Hepatocyte (in vitro differentiated cells): ENCODE measurements at regions not wholly inside any gene's neighbourhood (a gene's known extent, or its start where the extent isn't known, plus 50 kb on each side); places are given as distances from the start of the nearest gene placed in this dataset.

Experiments used
- DNase-seq: peaks from one replicate; pipeline ENCODE4 v3.0.0-alpha.2; 2016; ENCODE audit warnings: low spot score
- H2AFZ ChIP-seq: fragments of 200-600 bp; sonication (generic); 2 replicates; pipeline ENCODE4 v1.6.0; 2016; ENCODE audit warnings: antibody characterized with exemption, mild to moderate bottlenecking
- H3K27ac ChIP-seq: fragments of 200-600 bp; sonication (generic); 2 replicates; pipeline ENCODE4 v1.5.1; 2016; ENCODE audit warnings: mild to moderate bottlenecking
- H3K27me3 ChIP-seq: fragments of 200-600 bp; sonication (generic); 2 replicates; pipeline ENCODE4 v1.6.1; 2016
- H3K36me3 ChIP-seq: fragments of 200-600 bp; sonication (generic); replicated peaks from 2 replicates; pipeline ENCODE4 v1.5.1; 2016; ENCODE audit warnings: low read depth; ENCODE audit not compliant: insufficient read depth
- H3K4me1 ChIP-seq: fragments of 200-600 bp; sonication (generic); 2 replicates; pipeline ENCODE4 v1.5.1; 2016; ENCODE audit warnings: mild to moderate bottlenecking, moderate library complexity; ENCODE audit not compliant: insufficient read depth
- H3K4me2 ChIP-seq: fragments of 200-600 bp; sonication (generic); 2 replicates; pipeline ENCODE4 v1.6.0; 2016
- H3K4me3 ChIP-seq: fragments of 200-600 bp; sonication (generic); 2 replicates; pipeline ENCODE4 v1.5.1; 2016; ENCODE audit warnings: mild to moderate bottlenecking
- H3K79me2 ChIP-seq: fragments of 200-600 bp; sonication (generic); 2 replicates; pipeline ENCODE4 v1.6.0; 2017; ENCODE audit warnings: mild to moderate bottlenecking
- H3K9me2 ChIP-seq: fragments of 200-600 bp; sonication (generic); replicated peaks from 2 replicates; pipeline ENCODE4 v1.6.0; 2017; ENCODE audit warnings: mild to moderate bottlenecking; ENCODE audit not compliant: insufficient read depth
- H3K9me3 ChIP-seq: fragments of 200-600 bp; sonication (generic); 2 replicates; pipeline ENCODE4 v1.5.1; 2016; ENCODE audit warnings: low read depth, mild to moderate bottlenecking
- H4K20me1 ChIP-seq: fragments of 200-600 bp; sonication (generic); 2 replicates; pipeline ENCODE4 v1.6.0; 2016; ENCODE audit warnings: mild to moderate bottlenecking; ENCODE audit not compliant: insufficient read depth, poor library complexity, severe bottlenecking
- EZH2 ChIP-seq: fragments of 200-600 bp; sonication (generic); IDR thresholded peaks from 2 replicates; pipeline ENCODE4 v1.6.1; 2016; ENCODE audit warnings: antibody characterized with exemption, mild to moderate bottlenecking, borderline replicate concordance
- EZH2phosphoT487 ChIP-seq: fragments of 200-600 bp; sonication (generic); IDR thresholded peaks from one replicate; pipeline ENCODE4 v1.6.1; 2018; ENCODE audit warnings: antibody characterized with exemption, mild to moderate bottlenecking, low read depth, moderate library complexity; ENCODE audit not compliant: unreplicated experiment, severe bottlenecking
- WGBS: methylation state at CpG from one replicate; pipeline ENCODE4 v1.1.6; 2016; ENCODE audit warnings: low lambda C conversion rate; ENCODE audit errors: missing lambda C conversion rate; 5-methylcytosine and 5-hydroxymethylcytosine counted together
- TF ChIP-seq, protein P1 (sequence below): fragments of 200-600 bp; sonication (generic); IDR thresholded peaks from 2 replicates; pipeline ENCODE4 v1.5.1; 2016; ENCODE audit warnings: antibody characterized with exemption, mild to moderate bottlenecking; ENCODE audit not compliant: poor library complexity

DNA sequence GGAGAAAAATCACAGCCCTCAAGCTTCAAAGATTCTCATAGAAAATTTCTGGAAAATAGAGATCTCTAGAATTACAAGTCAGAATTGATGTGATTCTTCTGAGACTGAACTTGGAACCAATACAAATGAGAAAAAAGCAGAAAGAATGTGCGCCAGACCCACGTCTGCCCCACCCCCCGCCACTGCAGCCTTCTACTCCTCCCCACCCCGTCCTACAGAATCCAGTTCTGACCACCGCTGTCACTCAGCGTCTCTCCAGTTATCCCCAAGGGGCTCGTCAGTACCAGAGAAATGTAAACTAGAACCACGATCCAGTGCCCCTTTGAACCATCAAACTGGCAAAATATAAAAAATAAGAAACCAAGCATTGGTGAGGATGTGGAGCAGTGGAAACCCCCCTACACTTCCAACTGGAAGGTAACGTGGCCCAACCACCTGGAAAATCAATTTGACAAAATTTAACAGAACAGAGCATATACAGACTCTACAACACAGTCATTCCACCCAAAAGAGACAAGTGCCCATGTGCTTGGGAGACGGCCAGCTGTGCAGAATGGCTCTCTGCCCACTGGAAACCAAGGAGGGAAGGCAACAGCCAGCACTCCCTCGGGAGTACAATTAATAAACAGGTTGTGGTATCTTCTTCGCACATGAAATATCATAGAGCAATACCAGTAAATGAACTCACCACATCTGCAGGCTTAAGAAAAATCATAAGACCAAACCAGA lies 397.9 kb downstream of the TNS3 start:
- no peak overlapping the region for H3K27ac ChIP-seq
- no peak overlapping the region for H3K4me3 ChIP-seq
- H4K20me1 ChIP-seq = no peaks in the 10 kb centered on the region
- no peak overlapping the region for H3K4me2 ChIP-seq
- H2AFZ ChIP-seq = no peak overlapping the region
- no peak for TF ChIP-seq EZH2
- no peak for TF ChIP-seq EZH2phosphoT487
- TF ChIP-seq, protein P1, sequence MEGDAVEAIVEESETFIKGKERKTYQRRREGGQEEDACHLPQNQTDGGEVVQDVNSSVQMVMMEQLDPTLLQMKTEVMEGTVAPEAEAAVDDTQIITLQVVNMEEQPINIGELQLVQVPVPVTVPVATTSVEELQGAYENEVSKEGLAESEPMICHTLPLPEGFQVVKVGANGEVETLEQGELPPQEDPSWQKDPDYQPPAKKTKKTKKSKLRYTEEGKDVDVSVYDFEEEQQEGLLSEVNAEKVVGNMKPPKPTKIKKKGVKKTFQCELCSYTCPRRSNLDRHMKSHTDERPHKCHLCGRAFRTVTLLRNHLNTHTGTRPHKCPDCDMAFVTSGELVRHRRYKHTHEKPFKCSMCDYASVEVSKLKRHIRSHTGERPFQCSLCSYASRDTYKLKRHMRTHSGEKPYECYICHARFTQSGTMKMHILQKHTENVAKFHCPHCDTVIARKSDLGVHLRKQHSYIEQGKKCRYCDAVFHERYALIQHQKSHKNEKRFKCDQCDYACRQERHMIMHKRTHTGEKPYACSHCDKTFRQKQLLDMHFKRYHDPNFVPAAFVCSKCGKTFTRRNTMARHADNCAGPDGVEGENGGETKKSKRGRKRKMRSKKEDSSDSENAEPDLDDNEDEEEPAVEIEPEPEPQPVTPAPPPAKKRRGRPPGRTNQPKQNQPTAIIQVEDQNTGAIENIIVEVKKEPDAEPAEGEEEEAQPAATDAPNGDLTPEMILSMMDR = no peak
- H3K4me1 ChIP-seq = peaks cover 8% of the 10 kb centered on the region
- no peaks in the 10 kb centered on the region for H3K79me2 ChIP-seq
- no peaks in the 10 kb centered on the region for H3K27me3 ChIP-seq
- WGBS = 75% methylated on average over 11 of the region's 12 CpGs
- H3K9me2 ChIP-seq = no peaks in the 10 kb centered on the region
- H3K36me3 ChIP-seq = no peaks in the 10 kb centered on the region
- DNase-seq = no peak
- H3K9me3 ChIP-seq = no peaks in the 10 kb centered on the region

DNA sequence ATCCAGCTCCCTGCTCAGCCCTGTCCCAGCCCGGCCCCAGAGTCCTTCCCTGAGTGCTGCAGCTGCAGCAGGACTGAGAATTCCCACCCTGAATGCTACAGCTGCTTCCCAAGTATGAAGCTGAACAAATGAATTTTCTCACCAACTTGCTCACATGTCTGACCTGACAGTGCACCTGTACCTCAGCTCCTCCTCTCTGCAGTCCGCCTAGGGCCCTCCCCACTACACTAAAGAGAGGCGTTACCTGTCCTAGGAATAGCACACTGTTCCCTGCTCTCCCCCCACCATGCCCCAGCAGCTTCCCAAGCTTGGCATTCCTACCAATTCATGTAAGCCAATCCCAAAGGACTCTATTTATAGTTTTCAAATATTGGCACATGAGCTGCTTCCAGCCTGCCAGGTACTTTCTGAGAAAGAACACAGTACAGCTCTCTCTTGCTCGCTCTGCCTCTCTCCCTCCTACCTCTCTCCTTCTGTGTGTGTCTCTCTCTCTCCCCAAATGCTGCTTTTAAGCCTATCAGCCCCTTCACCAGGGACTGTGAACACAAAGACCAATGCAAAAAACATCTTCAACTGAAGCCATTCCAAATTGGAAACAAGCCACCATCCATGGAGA lies 400.1 kb downstream of the TNS3 start:
- H3K9me2 ChIP-seq = no peaks in the 10 kb centered on the region
- TF ChIP-seq, protein P1 = no peak
- TF ChIP-seq EZH2 = no peak
- TF ChIP-seq EZH2phosphoT487 = no peak
- no peaks in the 10 kb centered on the region for H4K20me1 ChIP-seq
- no peak overlapping the region for H3K4me2 ChIP-seq
- H3K4me1 ChIP-seq = peaks cover 8% of the 10 kb centered on the region
- no peaks in the 10 kb centered on the region for H3K36me3 ChIP-seq
- no peak overlapping the region for H3K27ac ChIP-seq
- whole genome bisulfite sequencing = 73% methylated on average over 4 of the region's 4 CpGs
- no peaks in the 10 kb centered on the region for H3K27me3 ChIP-seq
- H3K9me3 ChIP-seq = no peaks in the 10 kb centered on the region
- DNase-seq = no peak
- no peak overlapping the region for H2AFZ ChIP-seq
- H3K79me2 ChIP-seq = no peaks in the 10 kb centered on the region
- H3K4me3 ChIP-seq = no peak overlapping the region

DNA sequence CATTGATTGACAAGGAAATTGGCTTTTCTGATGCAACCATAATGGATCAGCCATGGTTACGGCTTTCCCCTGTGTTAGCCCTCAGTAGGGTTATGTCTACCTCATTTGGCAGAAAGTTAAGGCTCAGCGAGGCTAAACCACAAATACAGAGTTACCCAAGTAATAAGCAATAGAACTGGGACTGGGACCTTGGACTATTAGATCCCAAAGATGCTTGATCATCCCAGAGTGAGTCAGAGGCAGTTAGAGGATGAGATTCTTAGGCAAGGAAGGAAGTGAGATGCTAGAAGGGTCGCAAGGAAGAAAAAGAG lies 401.4 kb downstream of the TNS3 start:
- no peaks in the 10 kb centered on the region for H4K20me1 ChIP-seq
- H3K4me1 ChIP-seq = peaks cover 8% of the 10 kb centered on the region
- H3K4me2 ChIP-seq = no peak overlapping the region
- no peak for DNase-seq
- no peaks in the 10 kb centered on the region for H3K36me3 ChIP-seq
- H3K27me3 ChIP-seq = no peaks in the 10 kb centered on the region
- H2AFZ ChIP-seq = no peak overlapping the region
- 68% methylated on average over 3 of the region's 3 CpGs for WGBS
- H3K9me2 ChIP-seq = no peaks in the 10 kb centered on the region
- no peak for TF ChIP-seq EZH2
- TF ChIP-seq, protein P1 = no peak
- no peak for TF ChIP-seq EZH2phosphoT487
- H3K9me3 ChIP-seq = no peaks in the 10 kb centered on the region
- H3K27ac ChIP-seq = no peak overlapping the region
- H3K4me3 ChIP-seq = no peak overlapping the region
- H3K79me2 ChIP-seq = no peaks in the 10 kb centered on the region
